ENCODE measurements at regions not wholly inside any gene's neighbourhood (a gene's known extent, or its start where the extent isn't known, plus 50 kb on each side); places are given as distances from the start of the nearest gene placed in this dataset.

- H3K36me3 Mint-ChIP-seq (ENCODE audit: low read depth) = no peaks in the 10 kb centered on the region
- peaks cover 3% of the 10 kb centered on the region for H3K9me3 Mint-ChIP-seq
- DNase-seq (ENCODE audit: low read depth, low spot score) = no peak
- H3K4me1 Mint-ChIP-seq = peaks cover 37% of the 10 kb centered on the region
- TF ChIP-seq CTCF (conservative IDR thresholded peaks at IDR 0.05) = no peak
- H3K27ac Mint-ChIP-seq (ENCODE audit: unreplicated experiment) = no peak overlapping the region
- H3K27me3 Mint-ChIP-seq (ENCODE audit: low read depth) = no peaks in the 10 kb centered on the region
- no peak overlapping the region for H3K4me3 Mint-ChIP-seq
Observed at GRCh38 chr13:39960191-39960590, 304.7 kb downstream of the COG6 start.

GRCh38 chr13:39961036-39961435, 305.6 kb downstream of the COG6 start:
- Mint-ChIP-seq H3K27me3 (ENCODE audit: low read depth) (no peaks in the 10 kb centered on the region), H3K4me1 (peaks cover 34% of the 10 kb centered on the region), H3K9me3 (peaks cover 3% of the 10 kb centered on the region), H3K27ac (ENCODE audit: unreplicated experiment) (no peak overlapping the region), H3K36me3 (ENCODE audit: low read depth) (no peaks in the 10 kb centered on the region), H3K4me3 (no peak overlapping the region)
- TF ChIP-seq CTCF (conservative IDR thresholded peaks at IDR 0.05) = no peak
- DNase-seq (ENCODE audit: low read depth, low spot score) = no peak

- H3K27me3 Mint-ChIP-seq (ENCODE audit: low read depth) = no peaks in the 10 kb centered on the region
- H3K9me3 Mint-ChIP-seq = peaks cover 8% of the 10 kb centered on the region
- no peaks in the 10 kb centered on the region for H3K36me3 Mint-ChIP-seq (ENCODE audit: low read depth)
- no peak overlapping the region for H3K27ac Mint-ChIP-seq (ENCODE audit: unreplicated experiment)
- TF ChIP-seq CTCF (conservative IDR thresholded peaks at IDR 0.05) = no peak
- no peak overlapping the region for H3K4me3 Mint-ChIP-seq
- no peak for DNase-seq (ENCODE audit: low read depth, low spot score)
- peaks cover 24% of the 10 kb centered on the region for H3K4me1 Mint-ChIP-seq
Observed at GRCh38 chr13:39963612-39964011, 308.1 kb downstream of the COG6 start.

- Mint-ChIP-seq H3K27me3 (ENCODE audit: low read depth) (no peaks in the 10 kb centered on the region), H3K4me3 (no peak overlapping the region), H3K27ac (ENCODE audit: unreplicated experiment) (no peak overlapping the region), H3K4me1 (peaks cover 19% of the 10 kb centered on the region), H3K36me3 (ENCODE audit: low read depth) (no peaks in the 10 kb centered on the region), H3K9me3 (peaks cover 9% of the 10 kb centered on the region)
- no peak for DNase-seq (ENCODE audit: low read depth, low spot score)
- TF ChIP-seq CTCF (conservative IDR thresholded peaks at IDR 0.05) = no peak
Observed at GRCh38 chr13:39965309-39965708, 309.8 kb downstream of the COG6 start.

GRCh38 chr13:39967199-39967959, 311.9 kb downstream of the COG6 start:
- Mint-ChIP-seq H3K9me3 (peaks cover 11% of the 10 kb centered on the region), H3K4me3 (no peak overlapping the region), H3K36me3 (ENCODE audit: low read depth) (no peaks in the 10 kb centered on the region), H3K27me3 (ENCODE audit: low read depth) (no peaks in the 10 kb centered on the region), H3K4me1 (peaks cover 8% of the 10 kb centered on the region), H3K27ac (ENCODE audit: unreplicated experiment) (no peak overlapping the region)
- DNase-seq (ENCODE audit: low read depth, low spot score) = no peak
- TF ChIP-seq CTCF (conservative IDR thresholded peaks at IDR 0.05) = no peak

Data from neural crest cell (in vitro differentiated cells).